Panc1 (cell line): ENCODE measurements at regions not wholly inside any gene's neighbourhood (a gene's known extent, or its start where the extent isn't known, plus 50 kb on each side); places are given as distances from the start of the nearest gene placed in this dataset.

ENCODE experiments used
- ATAC-seq: fragments of 200-7000 bp; cut with Tn5 transposase; 2 replicates; pipeline ENCODE4 v1.9.1; 2020; ENCODE audit warnings: mild to moderate bottlenecking, moderate library complexity
- BruUV-seq: library from RNA; stranded (reverse); fragments of 400-500 nt; replicated peaks from 2 replicates; lab custom pipeline; 2021; lab: Mats Ljungman, UMichigan
- CTCF ChIA-PET: fragments of 300-600 bp; sonication (Branson Sonifier 250); formaldehyde crosslinking; loops from one replicate; lab custom pipeline; 2022; ENCODE audit warnings: antibody characterized with exemption; lab: Charles Lee
- POLR2A ChIA-PET: fragments of 300-600 bp; sonication (Branson Sonifier 250); formaldehyde crosslinking; loops from one replicate; lab custom pipeline; 2022; ENCODE audit warnings: antibody characterized with exemption; lab: Charles Lee
- DNase-seq: peaks from one replicate; pipeline ENCODE4 v3.0.0-alpha.2; 2010; ENCODE audit warnings: low read depth, low spot score
- H3K27ac ChIP-seq: 2 replicates; pipeline ENCODE4 v1.5.1; 2011; ENCODE audit warnings: mild to moderate bottlenecking, low read length, inconsistent platforms
- H3K27me3 ChIP-seq: fragments of 200-500 bp; sonication (Bioruptor generic); 2 replicates; pipeline ENCODE4 v1.6.0; 2014; ENCODE audit warnings: low read length, inconsistent platforms; ENCODE audit not compliant: control insufficient read depth, insufficient read depth
- H3K36me3 ChIP-seq: fragments of 200-500 bp; sonication (Bioruptor generic); 2 replicates; pipeline ENCODE4 v1.5.1; 2014; ENCODE audit warnings: inconsistent platforms, mild to moderate bottlenecking, low read length, moderate library complexity; ENCODE audit not compliant: control insufficient read depth, insufficient read depth
- H3K4me1 ChIP-seq: 2 replicates; pipeline ENCODE4 v1.5.1; 2011; ENCODE audit warnings: inconsistent platforms, mild to moderate bottlenecking, low read length, moderate library complexity; ENCODE audit not compliant: control insufficient read depth, insufficient read depth
- H3K4me3 ChIP-seq, 2 experiments: 2 replicates each; pipeline ENCODE4 v1.5.1; 2011 to 2012; ENCODE audit warnings: low read depth in 2 of 2, low read length in 2 of 2, mild to moderate bottlenecking in 2 of 2, inconsistent platforms in 1 of 2, moderate library complexity in 1 of 2
- H3K9me3 ChIP-seq: fragments of 200-500 bp; sonication (Bioruptor generic); 2 replicates; pipeline ENCODE4 v1.5.1; 2014; ENCODE audit warnings: low read depth, mild to moderate bottlenecking, inconsistent platforms, low read length, moderate library complexity; ENCODE audit not compliant: control insufficient read depth, insufficient read depth
- POLR2AphosphoS5 ChIP-seq: IDR thresholded peaks from 2 replicates; pipeline ENCODE4 v1.6.1; 2012; ENCODE audit warnings: mild to moderate bottlenecking, low read depth, low read length, moderate library complexity
- SIN3A ChIP-seq: IDR thresholded peaks from 2 replicates; pipeline ENCODE4 v1.6.1; 2012; ENCODE audit warnings: low read depth, mild to moderate bottlenecking, low read length, moderate library complexity, borderline replicate concordance; ENCODE audit not compliant: insufficient read depth
- TCF7L2 ChIP-seq: IDR thresholded peaks from 2 replicates; pipeline ENCODE4 v1.6.1; 2011; ENCODE audit warnings: mild to moderate bottlenecking, low read depth, low read length, inconsistent platforms
- in situ Hi-C: cut with HindIII; loops from 2 replicates; pipeline ENCODE4 v1.10.0; 2016; ENCODE audit warnings: low sequenced_read_pairs, low pct_unique_long_range_greater_than_20kb
- intact Hi-C: fragments of 100-400 bp; cut with micrococcal nuclease; formaldehyde crosslinking; loops from one replicate; pipeline ENCODE4 v1.10.0; 2022; ENCODE audit not compliant: unreplicated experiment
- TF ChIP-seq, protein P1 (sequence below), 2 experiments: IDR thresholded peaks; 2 replicates each; pipeline ENCODE4 v1.6.1; 2011 to 2012; ENCODE audit warnings: low read depth in 2 of 2, control low read depth in 1 of 2, low read length in 1 of 2, mild to moderate bottlenecking in 1 of 2, moderate library complexity in 1 of 2; ENCODE audit not compliant: insufficient read depth in 1 of 2
- TF ChIP-seq, protein P2 (sequence below): fragments of 450-650 bp; IDR thresholded peaks from 2 replicates; pipeline ENCODE4 v1.5.1; 2017; ENCODE audit warnings: mild to moderate bottlenecking

DNA sequence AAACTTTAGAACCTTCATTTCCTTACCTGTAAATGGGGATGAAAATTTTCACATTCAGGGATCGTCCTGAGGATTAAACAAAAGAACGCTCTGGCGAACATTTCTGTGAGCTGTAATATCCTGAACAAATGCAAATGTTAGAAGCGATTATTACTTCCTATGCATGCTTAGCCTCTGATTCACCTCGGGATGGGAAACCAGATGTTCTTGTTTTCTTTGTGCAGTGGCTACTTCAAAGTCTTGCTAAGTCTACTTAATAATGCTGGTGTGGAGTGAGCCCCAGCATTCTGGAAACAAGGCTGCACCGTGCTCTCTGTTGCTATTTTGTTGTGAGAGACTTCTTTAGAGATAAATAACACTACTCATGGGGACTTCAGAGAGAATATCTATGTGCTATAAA lies 119.1 kb upstream of the PELI1 start:
- TF ChIP-seq, protein P1, sequence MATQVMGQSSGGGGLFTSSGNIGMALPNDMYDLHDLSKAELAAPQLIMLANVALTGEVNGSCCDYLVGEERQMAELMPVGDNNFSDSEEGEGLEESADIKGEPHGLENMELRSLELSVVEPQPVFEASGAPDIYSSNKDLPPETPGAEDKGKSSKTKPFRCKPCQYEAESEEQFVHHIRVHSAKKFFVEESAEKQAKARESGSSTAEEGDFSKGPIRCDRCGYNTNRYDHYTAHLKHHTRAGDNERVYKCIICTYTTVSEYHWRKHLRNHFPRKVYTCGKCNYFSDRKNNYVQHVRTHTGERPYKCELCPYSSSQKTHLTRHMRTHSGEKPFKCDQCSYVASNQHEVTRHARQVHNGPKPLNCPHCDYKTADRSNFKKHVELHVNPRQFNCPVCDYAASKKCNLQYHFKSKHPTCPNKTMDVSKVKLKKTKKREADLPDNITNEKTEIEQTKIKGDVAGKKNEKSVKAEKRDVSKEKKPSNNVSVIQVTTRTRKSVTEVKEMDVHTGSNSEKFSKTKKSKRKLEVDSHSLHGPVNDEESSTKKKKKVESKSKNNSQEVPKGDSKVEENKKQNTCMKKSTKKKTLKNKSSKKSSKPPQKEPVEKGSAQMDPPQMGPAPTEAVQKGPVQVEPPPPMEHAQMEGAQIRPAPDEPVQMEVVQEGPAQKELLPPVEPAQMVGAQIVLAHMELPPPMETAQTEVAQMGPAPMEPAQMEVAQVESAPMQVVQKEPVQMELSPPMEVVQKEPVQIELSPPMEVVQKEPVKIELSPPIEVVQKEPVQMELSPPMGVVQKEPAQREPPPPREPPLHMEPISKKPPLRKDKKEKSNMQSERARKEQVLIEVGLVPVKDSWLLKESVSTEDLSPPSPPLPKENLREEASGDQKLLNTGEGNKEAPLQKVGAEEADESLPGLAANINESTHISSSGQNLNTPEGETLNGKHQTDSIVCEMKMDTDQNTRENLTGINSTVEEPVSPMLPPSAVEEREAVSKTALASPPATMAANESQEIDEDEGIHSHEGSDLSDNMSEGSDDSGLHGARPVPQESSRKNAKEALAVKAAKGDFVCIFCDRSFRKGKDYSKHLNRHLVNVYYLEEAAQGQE (IDR thresholded peaks at IDR 0.05; ENCODE audit: insufficient read depth in 1 of 2, low read depth in 2 of 2, low read length in 1 of 2): no peak
- TF ChIP-seq, protein P2, sequence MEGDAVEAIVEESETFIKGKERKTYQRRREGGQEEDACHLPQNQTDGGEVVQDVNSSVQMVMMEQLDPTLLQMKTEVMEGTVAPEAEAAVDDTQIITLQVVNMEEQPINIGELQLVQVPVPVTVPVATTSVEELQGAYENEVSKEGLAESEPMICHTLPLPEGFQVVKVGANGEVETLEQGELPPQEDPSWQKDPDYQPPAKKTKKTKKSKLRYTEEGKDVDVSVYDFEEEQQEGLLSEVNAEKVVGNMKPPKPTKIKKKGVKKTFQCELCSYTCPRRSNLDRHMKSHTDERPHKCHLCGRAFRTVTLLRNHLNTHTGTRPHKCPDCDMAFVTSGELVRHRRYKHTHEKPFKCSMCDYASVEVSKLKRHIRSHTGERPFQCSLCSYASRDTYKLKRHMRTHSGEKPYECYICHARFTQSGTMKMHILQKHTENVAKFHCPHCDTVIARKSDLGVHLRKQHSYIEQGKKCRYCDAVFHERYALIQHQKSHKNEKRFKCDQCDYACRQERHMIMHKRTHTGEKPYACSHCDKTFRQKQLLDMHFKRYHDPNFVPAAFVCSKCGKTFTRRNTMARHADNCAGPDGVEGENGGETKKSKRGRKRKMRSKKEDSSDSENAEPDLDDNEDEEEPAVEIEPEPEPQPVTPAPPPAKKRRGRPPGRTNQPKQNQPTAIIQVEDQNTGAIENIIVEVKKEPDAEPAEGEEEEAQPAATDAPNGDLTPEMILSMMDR: no peak
- TF ChIP-seq SIN3A: no peak
- intact Hi-C loops: no loop called here
- no peak for DNase-seq
- ATAC-seq: no peak
- Histone ChIP-seq H3K27ac (no peak overlapping the region), H3K9me3 (no peaks in the 10 kb centered on the region), H3K4me1 (no peaks in the 10 kb centered on the region), H3K27me3 (peaks cover 4% of the 10 kb centered on the region), H3K4me3 (no peak overlapping the region), H3K36me3 (no peaks in the 10 kb centered on the region; the same call in 1 of the 2 replicates)
- in situ Hi-C loops: no loop called here
- BruUV-seq: no TSS peak
- ChIA-PET POLR2A (no interaction called here), CTCF (no interaction called here)

DNA sequence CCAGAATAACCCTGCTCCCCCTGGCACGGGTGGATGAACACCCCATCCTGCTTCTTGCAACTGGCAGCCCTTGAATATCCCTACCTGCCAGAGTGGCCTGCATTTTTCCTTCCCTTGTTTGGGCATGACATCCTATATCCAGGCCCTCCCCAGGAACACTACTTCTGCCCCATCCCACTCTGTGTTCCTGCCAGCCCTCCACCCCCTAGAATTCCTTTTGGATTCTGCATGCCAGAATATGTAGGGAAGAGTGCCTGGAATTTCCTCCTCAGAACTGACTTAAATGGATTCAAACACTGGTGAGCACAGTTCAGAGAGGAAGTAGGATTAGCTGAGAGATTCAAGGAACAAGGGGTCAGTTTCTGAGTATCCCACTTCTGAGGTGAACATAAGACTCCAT lies 123.5 kb upstream of the PELI1 start:
- Histone ChIP-seq H3K36me3 (no peaks in the 10 kb centered on the region), H3K27me3 (peaks cover 5% of the 10 kb centered on the region; the same call in 1 of the 2 replicates), H3K4me3 (no peak overlapping the region), H3K27ac (no peak overlapping the region), H3K4me1 (no peaks in the 10 kb centered on the region), H3K9me3 (no peaks in the 10 kb centered on the region)
- in situ Hi-C loops: no loop called here
- DNase-seq (no peak), ATAC-seq (no peak)
- no TSS peak for BruUV-seq
- ChIA-PET POLR2A (no interaction called here), CTCF (no interaction called here)
- TF ChIP-seq SIN3A (no peak), POLR2AphosphoS5 (no peak), TCF7L2 (no peak)
- TF ChIP-seq, protein P1 (IDR thresholded peaks at IDR 0.05; ENCODE audit: insufficient read depth in 1 of 2, low read depth in 2 of 2, low read length in 1 of 2): no peak
- TF ChIP-seq, protein P2: no peak
- intact Hi-C loops: no loop called here
